A549 (cell line): ENCODE measurements at regions not wholly inside any gene's neighbourhood (a gene's known extent, or its start where the extent isn't known, plus 50 kb on each side); places are given as distances from the start of the nearest gene placed in this dataset.

Experiments
- CHD4 ChIP-seq: fragments of 200-600 bp; sonication (generic); IDR thresholded peaks from 2 replicates; pipeline ENCODE4 v1.6.1; 2016; ENCODE audit warnings: antibody characterized with exemption, mild to moderate bottlenecking, borderline replicate concordance
- EHF ChIP-seq: fragments of 250-450 bp; sonication (Bioruptor Pico); IDR thresholded peaks from 2 replicates; pipeline ENCODE4 v1.5.0; 2020; ENCODE audit warnings: mild to moderate bottlenecking
- EP300 ChIP-seq, 2 experiments: fragments of >200 bp; sonication (Bioruptor Twin); formaldehyde crosslinking; IDR thresholded peaks; 2 replicates in 1 of 2; 3 replicates in 1 of 2; pipeline ENCODE4 v1.6.1; 2016 to 2017
- JUN ChIP-seq, 2 experiments: fragments of >200 bp; sonication (Bioruptor Twin); formaldehyde crosslinking; IDR thresholded peaks; 2 replicates in 1 of 2; 3 replicates in 1 of 2; pipeline ENCODE4 v1.6.1; 2016 to 2017
- PHF8 ChIP-seq: fragments of 200-600 bp; sonication (generic); IDR thresholded peaks from 2 replicates; pipeline ENCODE4 v1.6.1; 2016; ENCODE audit warnings: low read depth, mild to moderate bottlenecking, antibody characterized with exemption, moderate library complexity, borderline replicate concordance
- POLR2A ChIP-seq: IDR thresholded peaks from 2 replicates; pipeline ENCODE4 v1.6.1; 2012; ENCODE audit warnings: mild to moderate bottlenecking, low read length
- SREBF2 ChIP-seq: fragments of 450-650 bp; IDR thresholded peaks from 2 replicates; pipeline ENCODE4 v1.6.1; 2014; ENCODE audit warnings: mild to moderate bottlenecking, moderate library complexity
- TF ChIP-seq, protein P1 (sequence below): fragments of >200 bp; sonication (Bioruptor Twin); formaldehyde crosslinking; IDR thresholded peaks from 3 replicates; pipeline ENCODE4 v1.5.1; 2016

DNA sequence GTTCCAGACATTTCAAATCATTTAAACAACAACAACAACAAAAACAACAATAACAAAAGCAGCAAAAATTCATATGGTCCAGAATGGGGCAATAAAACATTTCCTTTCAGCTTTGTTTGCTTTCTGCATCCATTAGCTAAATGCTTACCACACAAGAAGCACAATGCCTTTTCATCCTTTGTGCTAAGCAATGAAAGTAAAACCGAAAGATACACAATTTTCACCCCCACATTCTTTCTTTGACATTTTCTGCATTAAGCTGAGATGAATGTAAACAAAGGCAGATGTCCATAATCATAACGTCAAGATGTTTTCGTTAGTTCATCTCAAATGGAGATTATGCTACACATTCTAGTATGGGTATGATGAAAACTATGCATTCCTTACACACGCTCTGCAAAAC lies 568.5 kb downstream of the SLITRK6 start:
- TF ChIP-seq POLR2A (no peak), EHF (CRISPR knock-in tag) (no peak), JUN (IDR thresholded peaks at IDR 0.05) (no peak), CHD4 (no peak), PHF8 (no peak), EP300 (IDR thresholded peaks at IDR 0.05) (no peak), SREBF2 (no peak)
- TF ChIP-seq, protein P1, sequence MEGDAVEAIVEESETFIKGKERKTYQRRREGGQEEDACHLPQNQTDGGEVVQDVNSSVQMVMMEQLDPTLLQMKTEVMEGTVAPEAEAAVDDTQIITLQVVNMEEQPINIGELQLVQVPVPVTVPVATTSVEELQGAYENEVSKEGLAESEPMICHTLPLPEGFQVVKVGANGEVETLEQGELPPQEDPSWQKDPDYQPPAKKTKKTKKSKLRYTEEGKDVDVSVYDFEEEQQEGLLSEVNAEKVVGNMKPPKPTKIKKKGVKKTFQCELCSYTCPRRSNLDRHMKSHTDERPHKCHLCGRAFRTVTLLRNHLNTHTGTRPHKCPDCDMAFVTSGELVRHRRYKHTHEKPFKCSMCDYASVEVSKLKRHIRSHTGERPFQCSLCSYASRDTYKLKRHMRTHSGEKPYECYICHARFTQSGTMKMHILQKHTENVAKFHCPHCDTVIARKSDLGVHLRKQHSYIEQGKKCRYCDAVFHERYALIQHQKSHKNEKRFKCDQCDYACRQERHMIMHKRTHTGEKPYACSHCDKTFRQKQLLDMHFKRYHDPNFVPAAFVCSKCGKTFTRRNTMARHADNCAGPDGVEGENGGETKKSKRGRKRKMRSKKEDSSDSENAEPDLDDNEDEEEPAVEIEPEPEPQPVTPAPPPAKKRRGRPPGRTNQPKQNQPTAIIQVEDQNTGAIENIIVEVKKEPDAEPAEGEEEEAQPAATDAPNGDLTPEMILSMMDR = no peak
